ENCODE measurements at regions not wholly inside any gene's neighbourhood (a gene's known extent, or its start where the extent isn't known, plus 50 kb on each side); places are given as distances from the start of the nearest gene placed in this dataset.

GRCh38 chr14:37857774-37858266, 262.4 kb downstream of the TTC6 start:
- TF ChIP-seq POLR2AphosphoS5 (IDR thresholded peaks at IDR 0.05; ENCODE audit: low read depth, low read length), result no peak
- TF ChIP-seq POLR2A (IDR thresholded peaks at IDR 0.05; ENCODE audit: low read depth, low read length), result no peak
